Stimulated activated CD4-positive, alpha-beta T cell treated with anti-CD3 and anti-CD28 coated beads, Interleukin-4, amount 100 ng/mL, for 48 hours (primary cell): ENCODE measurements at regions not wholly inside any gene's neighbourhood (a gene's known extent, or its start where the extent isn't known, plus 50 kb on each side); places are given as distances from the start of the nearest gene placed in this dataset.
"Not testable (repeated sequence)": the region's sequence is repeated elsewhere in the genome, so short reads cannot be mapped to it uniquely, and the experiment has no call there.

ENCODE experiments used
- DNase-seq, 2 donors: peaks; one replicate each; pipeline ENCODE4 v3.0.0-alpha.2; 2020; ENCODE audit warnings: low read depth in 2 of 2

- no peak for DNase-seq
Observed at GRCh38 chr4:53716471-53717063, 125.3 kb upstream of the LNX1 start.

- no peak for DNase-seq
Observed at GRCh38 chr4:53716011-53716410, 124.7 kb upstream of the LNX1 start.

- DNase-seq: no peak
Observed at GRCh38 chr4:53714236-53715140, 123.2 kb upstream of the LNX1 start.

- DNase-seq: no peak
Observed at GRCh38 chr4:53713767-53714166, 122.5 kb upstream of the LNX1 start.

- DNase-seq: no peak
Observed at GRCh38 chr4:53713296-53713695, 122.0 kb upstream of the LNX1 start.

GRCh38 chr4:53712408-53713020 is 121.2 kb upstream of the LNX1 start:
- DNase-seq: no peak

GRCh38 chr4:53711926-53712325 is 120.6 kb upstream of the LNX1 start:
- no peak for DNase-seq

- DNase-seq: no peak
Observed at GRCh38 chr4:53709693-53710092, 118.4 kb upstream of the LNX1 start.

GRCh38 chr4:53707491-53707890 is 116.2 kb upstream of the LNX1 start:
- DNase-seq: no peak

GRCh38 chr4:53706422-53707032 is 115.2 kb upstream of the LNX1 start:
- DNase-seq: no peak

GRCh38 chr4:53705972-53706371 is 114.7 kb upstream of the LNX1 start:
- DNase-seq: no peak

- no peak for DNase-seq
Observed at GRCh38 chr4:53705151-53705764, 114.0 kb upstream of the LNX1 start.

GRCh38 chr4:53704329-53704728 is 113.0 kb upstream of the LNX1 start:
- DNase-seq: no peak

- DNase-seq: no peak
Observed at GRCh38 chr4:53703267-53703655, 112.0 kb upstream of the LNX1 start.

GRCh38 chr4:53702334-53703266 is 111.3 kb upstream of the LNX1 start:
- DNase-seq: no peak

- DNase-seq: not testable (repeated sequence)
Observed at GRCh38 chr4:53701260-53701659, 110.0 kb upstream of the LNX1 start.

- not testable (repeated sequence) for DNase-seq
Observed at GRCh38 chr4:53699310-53699709, 108.0 kb upstream of the LNX1 start.

GRCh38 chr4:53697016-53697685 is 105.9 kb upstream of the LNX1 start:
- DNase-seq: no peak

GRCh38 chr4:53695540-53696463 is 104.5 kb upstream of the LNX1 start:
- no peak for DNase-seq
